HCT116 (cell line): ENCODE measurements at regions not wholly inside any gene's neighbourhood (a gene's known extent, or its start where the extent isn't known, plus 50 kb on each side); places are given as distances from the start of the nearest gene placed in this dataset.

ENCODE experiments used
- POLR2A ChIP-seq: IDR thresholded peaks from 2 replicates; pipeline ENCODE4 v1.7.0; 2011; ENCODE audit warnings: borderline replicate concordance; ENCODE audit not compliant: insufficient read depth, insufficient read length; ENCODE audit errors: extremely low read depth
- TF ChIP-seq, protein P1 (sequence below), 3 experiments: fragments of 200-600 bp in 1 of 3; sonication (generic) in 1 of 3; IDR thresholded peaks in 2 of 3; conservative IDR thresholded peaks in 1 of 3; 2 replicates each; pipeline ENCODE4 v1.5.1; 2012 to 2017; ENCODE audit warnings: low read depth in 2 of 3, low read length in 2 of 3, antibody characterized with exemption in 1 of 3, borderline replicate concordance in 1 of 3, control low read depth in 1 of 3, mild to moderate bottlenecking in 1 of 3, mixed read lengths in 1 of 3, mixed run types in 1 of 3, moderate library complexity in 1 of 3; ENCODE audit not compliant: insufficient read depth in 1 of 3

DNA sequence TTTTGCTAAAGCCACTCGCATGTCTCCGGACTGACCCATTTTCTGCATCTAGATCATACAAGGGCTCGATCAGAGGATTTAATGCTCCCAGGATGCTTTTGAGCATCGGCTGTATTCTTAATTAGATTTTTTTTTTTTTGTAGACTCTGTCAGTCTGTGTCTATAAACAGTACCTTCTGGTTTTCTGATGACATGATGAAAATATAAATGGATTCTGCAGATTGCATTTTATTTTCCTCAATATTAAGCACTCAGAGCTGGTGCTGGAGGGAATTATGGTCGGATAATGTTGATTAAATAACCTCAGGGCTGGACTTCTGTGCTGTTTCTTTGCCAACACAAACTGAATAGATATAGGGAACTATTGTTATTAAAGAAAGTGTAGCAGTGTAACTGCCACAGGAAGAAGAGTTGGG lies 57.1 kb upstream of the LIMCH1 start:
- TF ChIP-seq, protein P1, sequence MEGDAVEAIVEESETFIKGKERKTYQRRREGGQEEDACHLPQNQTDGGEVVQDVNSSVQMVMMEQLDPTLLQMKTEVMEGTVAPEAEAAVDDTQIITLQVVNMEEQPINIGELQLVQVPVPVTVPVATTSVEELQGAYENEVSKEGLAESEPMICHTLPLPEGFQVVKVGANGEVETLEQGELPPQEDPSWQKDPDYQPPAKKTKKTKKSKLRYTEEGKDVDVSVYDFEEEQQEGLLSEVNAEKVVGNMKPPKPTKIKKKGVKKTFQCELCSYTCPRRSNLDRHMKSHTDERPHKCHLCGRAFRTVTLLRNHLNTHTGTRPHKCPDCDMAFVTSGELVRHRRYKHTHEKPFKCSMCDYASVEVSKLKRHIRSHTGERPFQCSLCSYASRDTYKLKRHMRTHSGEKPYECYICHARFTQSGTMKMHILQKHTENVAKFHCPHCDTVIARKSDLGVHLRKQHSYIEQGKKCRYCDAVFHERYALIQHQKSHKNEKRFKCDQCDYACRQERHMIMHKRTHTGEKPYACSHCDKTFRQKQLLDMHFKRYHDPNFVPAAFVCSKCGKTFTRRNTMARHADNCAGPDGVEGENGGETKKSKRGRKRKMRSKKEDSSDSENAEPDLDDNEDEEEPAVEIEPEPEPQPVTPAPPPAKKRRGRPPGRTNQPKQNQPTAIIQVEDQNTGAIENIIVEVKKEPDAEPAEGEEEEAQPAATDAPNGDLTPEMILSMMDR (IDR thresholded peaks at IDR 0.05 in 2 of 3, conservative IDR thresholded peaks at IDR 0.05 in 1 of 3; ENCODE audit: borderline replicate concordance in 1 of 3, insufficient read depth in 1 of 3, low read depth in 2 of 3, low read length in 2 of 3), result no peak
- TF ChIP-seq POLR2A, result no peak
